ENCODE measurements at regions not wholly inside any gene's neighbourhood (a gene's known extent, or its start where the extent isn't known, plus 50 kb on each side); places are given as distances from the start of the nearest gene placed in this dataset.

DNA sequence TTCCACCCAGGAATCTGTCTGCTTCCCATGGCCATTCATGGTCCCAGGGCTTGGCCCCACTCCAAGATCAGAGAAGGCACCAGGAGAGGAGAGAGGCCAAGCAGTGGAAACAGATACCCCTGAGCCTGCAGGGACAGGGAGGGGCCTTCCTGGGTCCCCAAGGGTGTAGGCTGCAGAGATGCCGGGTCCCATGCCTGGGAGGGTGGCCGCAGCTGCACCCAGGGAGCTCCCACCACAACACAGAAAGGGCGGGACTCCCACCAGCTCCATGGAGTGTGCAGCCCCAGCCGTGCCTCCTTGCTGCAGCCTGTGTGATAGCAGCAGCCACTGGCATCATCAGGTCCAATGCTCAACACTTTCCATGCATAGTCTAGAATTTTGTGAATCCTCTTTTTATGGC, 331.5 kb downstream of the UACA start:
- no peaks in the 10 kb centered on the region for H4K20me1 ChIP-seq (ENCODE audit: insufficient read depth)
- ChIA-PET POLR2A (no interaction called here), CTCF (no interaction called here), RAD21 (ENCODE audit: low non-redundant PET in 1 of 2, low total read pairs in 2 of 2, uncharacterized antibody in 2 of 2, unreplicated experiment in 2 of 2) (no interaction called here)
- H3K9me3 ChIP-seq (ENCODE audit: control insufficient read depth in 1 of 2, insufficient read depth in 1 of 2, low read depth in 1 of 2, low read length in 2 of 2) = no peaks in the 10 kb centered on the region; a peak in 1 of 4 replicates
- no peaks in the 10 kb centered on the region for H3K36me3 ChIP-seq (ENCODE audit: control insufficient read depth in 1 of 2, insufficient read depth in 2 of 2, low read length in 2 of 2)
- no peak overlapping the region for H3K9ac ChIP-seq (ENCODE audit: low read length)
- H3K4me1 ChIP-seq (ENCODE audit: control insufficient read depth in 1 of 2, insufficient read depth in 2 of 2, low read length in 2 of 2) = peaks cover 6 to 9% of the 10 kb centered on the region in 2 experiments; a peak in 2 of 4 replicates
- no peak for ATAC-seq
- no TSS peak for BruUV-seq (replicated peaks)
- H3K27me3 ChIP-seq (ENCODE audit: insufficient read depth, low read length) = no peaks in the 10 kb centered on the region
- intact Hi-C loops (cut with micrococcal nuclease) = no loop called here
- H3K9me2 ChIP-seq (ENCODE audit: insufficient read depth) = no peaks in the 10 kb centered on the region
- no peak overlapping the region for H3K27ac ChIP-seq (ENCODE audit: low read depth, low read length)
- TF ChIP-seq, protein P1, sequence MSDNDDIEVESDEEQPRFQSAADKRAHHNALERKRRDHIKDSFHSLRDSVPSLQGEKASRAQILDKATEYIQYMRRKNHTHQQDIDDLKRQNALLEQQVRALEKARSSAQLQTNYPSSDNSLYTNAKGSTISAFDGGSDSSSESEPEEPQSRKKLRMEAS (IDR thresholded peaks at IDR 0.05) = no peak
- no peak for TF ChIP-seq ATF3 (IDR thresholded peaks at IDR 0.05)
- TF ChIP-seq ZFX (IDR thresholded peaks at IDR 0.05) = no peak
- no peak for TF ChIP-seq SIN3A (IDR thresholded peaks at IDR 0.05; ENCODE audit: low read depth)
- no peak for TF ChIP-seq SRF (IDR thresholded peaks at IDR 0.05; ENCODE audit: low read depth)
- H3K4me2 ChIP-seq (ENCODE audit: low read length) = no peak overlapping the region
- no peaks in the 10 kb centered on the region for H3K79me2 ChIP-seq (ENCODE audit: insufficient read depth, low read length)
- no peak overlapping the region for H2AFZ ChIP-seq (ENCODE audit: low read depth, low read length, poor library complexity, severe bottlenecking)
- no peak for DNase-seq (ENCODE audit: low read depth, low spot score)
- H3K4me3 ChIP-seq (replicated peaks in 1 of 2; ENCODE audit: low read depth in 1 of 2, low read length in 2 of 2) = no peak overlapping the region

- Histone ChIP-seq H3K4me2 (ENCODE audit: low read length) (no peak overlapping the region), H3K4me1 (ENCODE audit: control insufficient read depth in 1 of 2, insufficient read depth in 2 of 2, low read length in 2 of 2) (peaks cover 10 to 18% of the 10 kb centered on the region in 2 experiments; a peak in 3 of 4 replicates), H3K36me3 (ENCODE audit: control insufficient read depth in 1 of 2, insufficient read depth in 2 of 2, low read length in 2 of 2) (no peaks in the 10 kb centered on the region), H3K27me3 (ENCODE audit: insufficient read depth, low read length) (no peaks in the 10 kb centered on the region), H3K9me2 (ENCODE audit: insufficient read depth) (no peaks in the 10 kb centered on the region), H3K79me2 (ENCODE audit: insufficient read depth, low read length) (no peaks in the 10 kb centered on the region), H3K9ac (ENCODE audit: low read length) (no peak overlapping the region), H3K9me3 (ENCODE audit: control insufficient read depth in 1 of 2, insufficient read depth in 1 of 2, low read depth in 1 of 2, low read length in 2 of 2) (no peaks in the 10 kb centered on the region; a peak in 1 of 4 replicates), H3K4me3 (replicated peaks in 1 of 2; ENCODE audit: low read depth in 1 of 2, low read length in 2 of 2) (no peak overlapping the region), H4K20me1 (ENCODE audit: insufficient read depth) (no peaks in the 10 kb centered on the region), H3K27ac (ENCODE audit: low read depth, low read length) (no peak overlapping the region), H2AFZ (ENCODE audit: low read depth, low read length, poor library complexity, severe bottlenecking) (no peak overlapping the region)
- ChIA-PET RAD21 (ENCODE audit: low non-redundant PET in 1 of 2, low total read pairs in 2 of 2, uncharacterized antibody in 2 of 2, unreplicated experiment in 2 of 2) (no interaction called here), CTCF (no interaction called here), POLR2A (no interaction called here)
- no peak for TF ChIP-seq POLR2A (IDR thresholded peaks at IDR 0.05; ENCODE audit: borderline replicate concordance, extremely low read depth, insufficient read depth, insufficient read length)
- TF ChIP-seq ZNF274 (IDR thresholded peaks at IDR 0.05; ENCODE audit: low read depth, low read length) = no peak
- no peak for TF ChIP-seq CBX3 (IDR thresholded peaks at IDR 0.05; ENCODE audit: low read depth)
- TF ChIP-seq CEBPB (IDR thresholded peaks at IDR 0.05; ENCODE audit: low read depth) = peak; percentile 50; the same call in 1 of the 2 replicates
- no peak for TF ChIP-seq EGR1 (IDR thresholded peaks at IDR 0.05; ENCODE audit: low read depth)
- ATAC-seq (no peak), DNase-seq (ENCODE audit: low read depth, low spot score) (no peak)
- BruUV-seq (replicated peaks) = no TSS peak
- intact Hi-C loops (cut with micrococcal nuclease) = no loop called here
Measured at GRCh38 chr15:70430069-70430468, 332.4 kb upstream of the TLE3 start.
